ENCODE measurements at regions not wholly inside any gene's neighbourhood (a gene's known extent, or its start where the extent isn't known, plus 50 kb on each side); places are given as distances from the start of the nearest gene placed in this dataset.

DNA sequence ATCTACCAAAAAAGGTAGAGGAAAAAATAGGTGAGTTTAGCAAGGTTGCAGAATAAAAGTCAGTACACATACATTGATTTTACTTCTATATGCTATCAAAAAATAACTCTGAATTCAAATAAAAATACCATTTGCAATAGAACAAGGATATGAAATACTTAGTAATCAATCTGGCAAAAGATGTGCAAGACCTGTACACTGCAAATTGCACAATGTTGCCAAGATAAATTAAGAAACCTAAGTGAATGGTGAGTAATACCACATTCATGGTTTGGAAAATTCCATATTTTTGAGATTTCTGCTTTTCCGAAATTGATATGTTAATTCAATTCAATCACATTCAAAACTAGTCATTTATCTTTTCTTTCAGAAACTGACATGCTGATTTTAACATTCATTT lies 464.8 kb downstream of the EPHA3 start:
- no peaks in the 10 kb centered on the region for H3K27me3 ChIP-seq
- H3K27ac ChIP-seq, result no peak overlapping the region
- H3K4me1 ChIP-seq, result peaks cover 0 to 20% (median 3%) of the 10 kb centered on the region in 9 donors
- peaks cover 0 to 12% (median 0%) of the 10 kb centered on the region in 11 donors for H3K9me3 ChIP-seq
- no peak overlapping the region for H3K4me3 ChIP-seq
- no peak for DNase-seq
- TF ChIP-seq, protein P1, sequence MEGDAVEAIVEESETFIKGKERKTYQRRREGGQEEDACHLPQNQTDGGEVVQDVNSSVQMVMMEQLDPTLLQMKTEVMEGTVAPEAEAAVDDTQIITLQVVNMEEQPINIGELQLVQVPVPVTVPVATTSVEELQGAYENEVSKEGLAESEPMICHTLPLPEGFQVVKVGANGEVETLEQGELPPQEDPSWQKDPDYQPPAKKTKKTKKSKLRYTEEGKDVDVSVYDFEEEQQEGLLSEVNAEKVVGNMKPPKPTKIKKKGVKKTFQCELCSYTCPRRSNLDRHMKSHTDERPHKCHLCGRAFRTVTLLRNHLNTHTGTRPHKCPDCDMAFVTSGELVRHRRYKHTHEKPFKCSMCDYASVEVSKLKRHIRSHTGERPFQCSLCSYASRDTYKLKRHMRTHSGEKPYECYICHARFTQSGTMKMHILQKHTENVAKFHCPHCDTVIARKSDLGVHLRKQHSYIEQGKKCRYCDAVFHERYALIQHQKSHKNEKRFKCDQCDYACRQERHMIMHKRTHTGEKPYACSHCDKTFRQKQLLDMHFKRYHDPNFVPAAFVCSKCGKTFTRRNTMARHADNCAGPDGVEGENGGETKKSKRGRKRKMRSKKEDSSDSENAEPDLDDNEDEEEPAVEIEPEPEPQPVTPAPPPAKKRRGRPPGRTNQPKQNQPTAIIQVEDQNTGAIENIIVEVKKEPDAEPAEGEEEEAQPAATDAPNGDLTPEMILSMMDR (IDR thresholded peaks at IDR 0.05), result no peak
- intact Hi-C loops (cut with DNase I), result no loop called here
- WGBS, 2 donors, result 83 to 89% methylated on average over 1 of the region's 1 CpG
- H3K36me3 ChIP-seq, result no peaks in the 10 kb centered on the region
- no peak for ATAC-seq

DNA sequence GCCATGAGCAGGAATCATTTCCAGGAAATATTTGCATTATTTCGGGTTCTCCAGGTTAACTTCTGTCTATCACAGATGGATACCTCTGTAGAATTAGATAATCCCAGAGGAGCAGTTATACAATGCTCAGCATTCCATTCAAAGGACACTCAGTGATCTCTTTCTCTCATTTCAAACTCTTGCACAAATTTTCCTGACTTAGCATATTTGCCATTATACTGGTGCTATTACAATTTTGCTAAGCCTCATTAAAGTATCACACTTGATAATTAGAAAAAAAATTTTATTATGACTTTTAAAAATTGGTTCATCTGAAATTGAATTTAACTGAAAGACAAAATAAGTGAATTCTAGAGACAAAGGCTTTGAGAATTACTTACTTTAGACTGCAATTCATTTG lies 469.0 kb downstream of the EPHA3 start:
- intact Hi-C loops (cut with DNase I), result no loop called here
- TF ChIP-seq, protein P1 (IDR thresholded peaks at IDR 0.05), result no peak
- Histone ChIP-seq H3K4me1 (peaks cover 0 to 15% (median 3%) of the 10 kb centered on the region in 9 donors), H3K27ac (no peak overlapping the region), H3K4me3 (no peak overlapping the region), H3K9me3 (no peaks in the 10 kb centered on the region), H3K27me3 (no peaks in the 10 kb centered on the region), H3K36me3 (no peaks in the 10 kb centered on the region)
- DNase-seq, result no peak
- 77 to 86% methylated on average over 1 of the region's 1 CpG for whole genome bisulfite sequencing, 2 donors
- ATAC-seq, result no peak

DNA sequence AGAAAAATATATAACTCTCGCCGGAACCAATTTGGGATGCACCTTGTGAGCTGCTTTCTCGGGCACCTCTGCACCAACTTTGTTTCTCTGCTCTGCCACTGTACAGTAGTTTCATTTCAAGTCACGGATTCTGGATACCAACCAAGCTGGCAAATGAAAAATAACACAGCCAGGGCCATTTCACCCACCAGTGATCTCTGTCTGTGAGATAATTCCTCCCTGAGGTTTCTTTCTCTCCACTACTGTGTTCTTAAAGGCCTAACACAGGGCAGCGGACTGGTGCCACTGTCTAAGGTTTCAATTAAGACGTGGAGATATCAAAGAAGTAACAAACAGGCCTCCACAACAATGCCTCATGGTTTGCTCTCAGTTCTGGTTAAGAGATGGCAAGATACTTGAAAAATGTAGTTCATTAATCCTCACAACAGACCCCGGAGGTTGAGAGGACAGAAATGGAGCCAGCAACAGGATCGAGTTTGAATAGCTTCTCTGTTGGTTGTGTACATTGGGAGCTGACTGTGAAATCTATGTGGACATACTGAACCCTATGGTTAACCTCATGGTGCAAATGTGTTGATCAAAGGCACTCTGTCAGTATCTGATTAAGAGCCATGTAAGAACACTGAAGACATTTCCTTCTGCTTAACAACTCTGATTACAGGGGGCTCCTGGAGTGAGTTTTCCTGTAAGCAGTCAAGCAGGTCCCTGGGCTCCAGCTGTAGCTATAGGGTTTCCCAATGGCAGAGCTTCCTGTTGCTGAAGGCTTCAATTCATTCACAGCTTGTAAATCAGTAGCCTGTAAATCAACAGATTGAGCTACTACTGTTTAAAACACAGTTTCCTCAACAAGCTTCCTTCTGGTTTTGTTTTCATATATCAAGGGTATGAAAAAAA lies 470.5 kb downstream of the EPHA3 start:
- H3K9me3 ChIP-seq, result no peaks in the 10 kb centered on the region

DNA sequence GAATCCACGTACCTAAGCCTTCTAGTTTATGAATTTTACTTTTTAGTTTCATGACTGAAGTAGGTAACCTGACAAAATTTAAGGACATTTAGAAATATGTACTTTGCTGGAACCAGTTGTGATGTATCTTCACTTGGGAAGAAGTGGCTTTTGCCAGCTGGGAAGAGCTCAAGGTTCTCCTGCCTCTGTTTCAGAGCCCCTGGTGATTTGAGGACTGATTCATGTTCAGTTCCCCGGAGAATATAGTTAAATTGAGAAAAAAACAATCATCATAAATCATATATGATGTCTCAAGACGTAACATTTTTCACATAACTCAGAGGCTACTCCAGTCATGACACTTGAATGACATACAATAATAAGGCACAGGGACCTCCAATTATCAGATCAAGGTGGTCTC lies 473.4 kb downstream of the EPHA3 start:
- intact Hi-C loops (cut with DNase I), result no loop called here
- TF ChIP-seq, protein P1 (IDR thresholded peaks at IDR 0.05), result no peak

More for the DNA sequence above, 470.5 kb downstream of the EPHA3 start:
- H3K36me3 ChIP-seq, result no peaks in the 10 kb centered on the region
- H3K27me3 ChIP-seq, result no peaks in the 10 kb centered on the region
- TF ChIP-seq, protein P1 (IDR thresholded peaks at IDR 0.05), result no peak
- intact Hi-C loops (cut with DNase I), result no loop called here
- H3K4me3 ChIP-seq, result no peak overlapping the region
- H3K4me1 ChIP-seq, result peaks cover 0 to 2% (median 0%) of the 10 kb centered on the region in 9 donors
- ATAC-seq (no peak), DNase-seq (no peak)
- H3K27ac ChIP-seq, result no peak overlapping the region
- 80 to 85% methylated on average over 8 of the region's 8 CpGs for WGBS, 2 donors

More for the DNA sequence above, 473.4 kb downstream of the EPHA3 start:
- WGBS, 2 donors, result 79 to 87% methylated on average over 3 of the region's 3 CpGs
- no peak for ATAC-seq
- no peaks in the 10 kb centered on the region for H3K36me3 ChIP-seq
- no peaks in the 10 kb centered on the region for H3K9me3 ChIP-seq
- no peak overlapping the region for H3K27ac ChIP-seq
- H3K4me3 ChIP-seq, result no peak overlapping the region
- DNase-seq, result no peak
- no peaks in the 10 kb centered on the region for H3K27me3 ChIP-seq
- no peaks in the 10 kb centered on the region for H3K4me1 ChIP-seq

All from heart right ventricle (tissue), 16 donors.